Spleen (tissue), 11 donors: ENCODE measurements at regions not wholly inside any gene's neighbourhood (a gene's known extent, or its start where the extent isn't known, plus 50 kb on each side); places are given as distances from the start of the nearest gene placed in this dataset.

Source experiments
- DNase-seq: peaks from one replicate; pipeline ENCODE4 v3.0.0-alpha.2; 2020
- H3K27ac ChIP-seq, 8 donors: fragments of 200-600 bp; sonication (generic) in 7 of 8; 1 replicate in 4 of 8; 2 replicates in 4 of 8; pipeline versions ENCODE4 v1.5.0 to v1.8.0; 2016 to 2021; ENCODE audit warnings: inconsistent platforms in 4 of 8, mild to moderate bottlenecking in 4 of 8, moderate library complexity in 1 of 8
- H3K27me3 ChIP-seq, 7 donors: fragments of 200-600 bp; sonication (generic) in 6 of 7; replicated peaks in 1 of 7; 1 replicate in 4 of 7; 2 replicates in 3 of 7; pipeline versions ENCODE4 v1.5.0 to v1.8.0; 2016 to 2021; ENCODE audit warnings: inconsistent platforms in 3 of 7, mild to moderate bottlenecking in 1 of 7
- H3K36me3 ChIP-seq, 6 donors: fragments of 200-600 bp; sonication (generic) in 5 of 6; 1 replicate in 4 of 6; 2 replicates in 2 of 6; pipeline versions ENCODE4 v1.5.0 to v1.8.0; 2016 to 2021; ENCODE audit warnings: inconsistent platforms in 2 of 6
- H3K4me1 ChIP-seq, 6 donors: fragments of 200-600 bp; sonication (generic) in 5 of 6; 1 replicate in 3 of 6; 2 replicates in 3 of 6; pipeline versions ENCODE4 v1.5.0 to v1.8.0; 2016 to 2021; ENCODE audit warnings: inconsistent platforms in 3 of 6
- H3K4me3 ChIP-seq, 8 donors: fragments of 200-600 bp; sonication (generic) in 7 of 8; 1 replicate in 4 of 8; 2 replicates in 4 of 8; pipeline versions ENCODE4 v1.5.0 to v1.8.0; 2016 to 2021; ENCODE audit warnings: inconsistent platforms in 4 of 8, mild to moderate bottlenecking in 4 of 8, moderate library complexity in 2 of 8
- H3K9me3 ChIP-seq, 8 donors: fragments of 200-600 bp; sonication (generic) in 7 of 8; 1 replicate in 4 of 8; 2 replicates in 4 of 8; pipeline versions ENCODE4 v1.5.0 to v1.8.0; 2016 to 2021; ENCODE audit warnings: inconsistent platforms in 4 of 8
- POLR2A ChIP-seq, 3 donors: fragments of 450-650 bp; IDR thresholded peaks; one replicate each; pipeline ENCODE4 v1.5.1; 2017; ENCODE audit warnings: antibody characterized with exemption in 3 of 3, mild to moderate bottlenecking in 1 of 3
- POLR2AphosphoS5 ChIP-seq, 3 donors: sonication (generic); formaldehyde crosslinking; IDR thresholded peaks; one replicate each; pipeline ENCODE4 v1.5.1; 2017; ENCODE audit warnings: antibody characterized with exemption in 3 of 3
- WGBS, 5 donors: extraction: QIAGEN DNeasy Blood & Tissue Kit in 3 of 5; methylation state at CpG; one replicate each; pipeline versions ENCODE4 v1.1.5 to v1.1.7; 2013 to 2018; 5-methylcytosine and 5-hydroxymethylcytosine counted together
- intact Hi-C: fragments of 100-400 bp; cut with DNase I; formaldehyde crosslinking; loops from one replicate; pipeline ENCODE4 v1.15.0; 2023; ENCODE audit warnings: low total_unique reads
- TF ChIP-seq, protein P1 (sequence below), 11 experiments: fragments of 200-600 bp in 7 of 11; fragments of 450-650 bp in 4 of 11; sonication (generic) in 4 of 11; IDR thresholded peaks in 8 of 11; conservative IDR thresholded peaks in 3 of 11; 1 replicate in 7 of 11; 2 replicates in 4 of 11; pipeline versions ENCODE4 v1.4.0 to v1.8.0; 2016 to 2021; ENCODE audit warnings: antibody characterized with exemption in 11 of 11, inconsistent platforms in 4 of 11, mild to moderate bottlenecking in 1 of 11
- donor health status: healthy with polysubstance abuse.
- donor health status: DM: no; HTN: no; CAD: no; lungs with moderate emphysema.
- donor health status: DM: no; HTN: no; CAD: no.
- donor health status: Bipolar disorder and iron deficiency.
- donor health status: healthy.
- donor health status: DM: no; HTN: no; CAD: no.
- donor health status: DM: yes; HTN: yes; CAD: no.

DNA sequence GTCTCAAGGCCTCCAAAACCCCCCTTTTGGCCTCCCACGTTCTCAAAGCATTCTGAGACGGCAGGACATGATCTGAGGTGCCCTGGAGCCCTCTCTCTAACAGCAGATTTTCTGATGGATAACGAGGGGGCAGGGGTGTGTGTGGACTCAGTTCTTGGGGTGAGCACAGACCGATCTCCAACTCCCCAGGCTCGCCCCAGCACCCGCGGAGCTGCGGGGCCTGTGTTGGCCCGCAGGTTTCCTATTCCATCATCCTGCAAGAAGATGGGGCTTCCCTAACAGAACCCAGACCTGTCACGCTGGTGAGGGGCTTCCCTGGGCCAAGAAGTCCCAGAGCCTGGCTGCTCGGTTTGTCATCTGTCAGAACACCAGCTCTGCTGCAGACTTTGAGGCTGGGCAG lies 196.1 kb downstream of the ANAPC1 start:
- WGBS, 5 donors: 75 to 93% (median 83%) methylated on average over 9 to 11 of the region's 11 CpGs
- no peak overlapping the region for H3K27ac ChIP-seq
- no peaks in the 10 kb centered on the region for H3K27me3 ChIP-seq
- no peak for TF ChIP-seq POLR2A (IDR thresholded peaks at IDR 0.05)
- TF ChIP-seq, protein P1, sequence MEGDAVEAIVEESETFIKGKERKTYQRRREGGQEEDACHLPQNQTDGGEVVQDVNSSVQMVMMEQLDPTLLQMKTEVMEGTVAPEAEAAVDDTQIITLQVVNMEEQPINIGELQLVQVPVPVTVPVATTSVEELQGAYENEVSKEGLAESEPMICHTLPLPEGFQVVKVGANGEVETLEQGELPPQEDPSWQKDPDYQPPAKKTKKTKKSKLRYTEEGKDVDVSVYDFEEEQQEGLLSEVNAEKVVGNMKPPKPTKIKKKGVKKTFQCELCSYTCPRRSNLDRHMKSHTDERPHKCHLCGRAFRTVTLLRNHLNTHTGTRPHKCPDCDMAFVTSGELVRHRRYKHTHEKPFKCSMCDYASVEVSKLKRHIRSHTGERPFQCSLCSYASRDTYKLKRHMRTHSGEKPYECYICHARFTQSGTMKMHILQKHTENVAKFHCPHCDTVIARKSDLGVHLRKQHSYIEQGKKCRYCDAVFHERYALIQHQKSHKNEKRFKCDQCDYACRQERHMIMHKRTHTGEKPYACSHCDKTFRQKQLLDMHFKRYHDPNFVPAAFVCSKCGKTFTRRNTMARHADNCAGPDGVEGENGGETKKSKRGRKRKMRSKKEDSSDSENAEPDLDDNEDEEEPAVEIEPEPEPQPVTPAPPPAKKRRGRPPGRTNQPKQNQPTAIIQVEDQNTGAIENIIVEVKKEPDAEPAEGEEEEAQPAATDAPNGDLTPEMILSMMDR (IDR thresholded peaks at IDR 0.05 in 8 of 11, conservative IDR thresholded peaks at IDR 0.05 in 3 of 11): no peak
- TF ChIP-seq POLR2AphosphoS5 (IDR thresholded peaks at IDR 0.05): no peak
- intact Hi-C loops: no loop called here
- no peaks in the 10 kb centered on the region for H3K36me3 ChIP-seq
- H3K4me3 ChIP-seq: no peak overlapping the region
- DNase-seq: no peak
- no peaks in the 10 kb centered on the region for H3K4me1 ChIP-seq
- no peaks in the 10 kb centered on the region for H3K9me3 ChIP-seq

DNA sequence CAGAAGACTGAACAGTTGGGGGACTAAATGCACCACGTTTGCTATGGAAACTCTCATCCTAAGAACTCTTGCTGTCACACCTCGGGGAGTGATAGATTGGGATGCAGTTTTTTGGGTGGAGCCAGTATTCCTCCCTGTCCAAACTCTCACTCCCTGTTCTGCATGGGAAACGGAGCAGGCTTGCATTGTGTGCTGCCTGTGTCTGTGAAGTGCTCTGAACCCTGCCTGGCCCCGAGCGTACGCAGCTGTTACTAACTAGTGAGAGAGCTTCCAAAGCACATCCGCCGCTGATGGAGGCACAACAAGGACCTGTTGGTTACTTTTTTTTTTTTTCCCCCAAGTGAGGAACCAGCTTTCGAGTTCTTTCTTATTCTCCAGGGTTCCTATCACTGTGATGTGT lies 195.5 kb downstream of the ANAPC1 start:
- TF ChIP-seq, protein P1 (IDR thresholded peaks at IDR 0.05 in 8 of 11, conservative IDR thresholded peaks at IDR 0.05 in 3 of 11): no peak
- TF ChIP-seq POLR2AphosphoS5 (IDR thresholded peaks at IDR 0.05) (no peak), POLR2A (IDR thresholded peaks at IDR 0.05) (no peak)
- H3K36me3 ChIP-seq: no peaks in the 10 kb centered on the region
- intact Hi-C loops: no loop called here
- no peak overlapping the region for H3K27ac ChIP-seq
- WGBS, 5 donors: 76 to 88% (median 78%) methylated on average over 9 of the region's 9 CpGs
- no peak overlapping the region for H3K4me3 ChIP-seq
- H3K9me3 ChIP-seq: no peaks in the 10 kb centered on the region
- no peak for DNase-seq
- no peaks in the 10 kb centered on the region for H3K4me1 ChIP-seq
- H3K27me3 ChIP-seq: no peaks in the 10 kb centered on the region

DNA sequence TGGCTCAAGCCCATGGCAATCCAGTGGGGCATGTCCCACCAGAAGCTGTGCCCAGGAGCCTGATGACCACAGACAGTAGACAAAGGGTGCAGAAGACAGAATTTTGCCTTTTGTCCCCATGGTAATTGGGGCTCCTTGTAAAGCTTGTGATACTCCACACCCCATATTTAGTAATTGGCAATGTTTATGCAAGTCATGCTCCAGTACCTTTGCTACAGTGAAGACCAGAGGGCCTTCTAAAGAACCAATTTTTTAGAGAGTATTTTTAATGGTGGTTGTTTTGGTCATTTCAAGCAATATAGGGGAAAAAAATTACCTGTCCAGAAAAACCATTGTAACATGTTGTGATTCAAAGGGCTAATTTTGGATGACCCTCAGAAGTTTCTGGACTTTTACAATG lies 194.8 kb downstream of the ANAPC1 start:
- Histone ChIP-seq H3K27me3 (no peaks in the 10 kb centered on the region), H3K27ac (no peak overlapping the region), H3K9me3 (no peaks in the 10 kb centered on the region), H3K4me3 (no peak overlapping the region), H3K4me1 (no peaks in the 10 kb centered on the region), H3K36me3 (no peaks in the 10 kb centered on the region)
- no peak for DNase-seq
- intact Hi-C loops: no loop called here
- TF ChIP-seq POLR2AphosphoS5 (IDR thresholded peaks at IDR 0.05): no peak
- TF ChIP-seq, protein P1 (IDR thresholded peaks at IDR 0.05 in 8 of 11, conservative IDR thresholded peaks at IDR 0.05 in 3 of 11): no peak
- no peak for TF ChIP-seq POLR2A (IDR thresholded peaks at IDR 0.05)

DNA sequence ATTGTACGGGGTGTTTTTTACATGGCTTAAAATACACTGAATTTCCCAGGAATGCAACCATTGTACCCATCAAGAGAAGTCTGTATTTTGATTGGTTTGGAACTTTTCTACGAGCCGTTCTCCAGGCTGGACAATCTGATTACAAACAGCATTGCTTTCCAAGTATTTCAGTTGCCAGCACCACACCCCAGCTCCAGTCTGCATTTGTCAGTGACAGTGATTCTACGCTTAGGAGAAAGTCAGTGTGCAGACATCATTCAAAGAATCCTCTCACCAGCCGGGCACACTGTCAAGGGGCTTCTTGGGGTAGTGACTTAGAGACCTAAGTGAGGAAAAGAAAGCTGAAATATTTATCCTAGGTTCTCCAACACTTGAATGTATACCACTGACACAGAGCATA lies 194.1 kb downstream of the ANAPC1 start:
- H3K27ac ChIP-seq: no peak overlapping the region
- no peak for DNase-seq
- no peaks in the 10 kb centered on the region for H3K4me1 ChIP-seq
- H3K27me3 ChIP-seq: no peaks in the 10 kb centered on the region
- H3K36me3 ChIP-seq: no peaks in the 10 kb centered on the region
- H3K9me3 ChIP-seq: no peaks in the 10 kb centered on the region
- intact Hi-C loops: loop anchor here (10.0 kb wide), 1 partner anchor 575 kb away; no protein-coding TSS in a partner anchor
- TF ChIP-seq, protein P1 (IDR thresholded peaks at IDR 0.05 in 8 of 11, conservative IDR thresholded peaks at IDR 0.05 in 3 of 11): no peak
- TF ChIP-seq POLR2AphosphoS5 (IDR thresholded peaks at IDR 0.05) (no peak), POLR2A (IDR thresholded peaks at IDR 0.05) (no peak)
- 93 to 96% (median 94%) methylated on average over 5 of the region's 5 CpGs for WGBS, 5 donors
- no peak overlapping the region for H3K4me3 ChIP-seq
